HEK293T (cell line): ENCODE measurements at regions not wholly inside any gene's neighbourhood (a gene's known extent, or its start where the extent isn't known, plus 50 kb on each side); places are given as distances from the start of the nearest gene placed in this dataset.
"Not testable (repeated sequence)": the region's sequence is repeated elsewhere in the genome, so short reads cannot be mapped to it uniquely, and the experiment has no call there.

ENCODE experiments used
- FOXM1 ChIP-seq: fragments of 450-650 bp; IDR thresholded peaks from 2 replicates; pipeline ENCODE4 v1.6.1; 2017; ENCODE audit warnings: mild to moderate bottlenecking, borderline replicate concordance
- TARDBP ChIP-seq: fragments of 450-650 bp; IDR thresholded peaks from 2 replicates; pipeline ENCODE4 v1.6.1; 2016

GRCh38 chr20:30551236-30551635 is 706.2 kb upstream of the DEFB115 start:
- TF ChIP-seq TARDBP, FOXM1: not testable (repeated sequence)
